ENCODE measurements at regions not wholly inside any gene's neighbourhood (a gene's known extent, or its start where the extent isn't known, plus 50 kb on each side); places are given as distances from the start of the nearest gene placed in this dataset.

DNA sequence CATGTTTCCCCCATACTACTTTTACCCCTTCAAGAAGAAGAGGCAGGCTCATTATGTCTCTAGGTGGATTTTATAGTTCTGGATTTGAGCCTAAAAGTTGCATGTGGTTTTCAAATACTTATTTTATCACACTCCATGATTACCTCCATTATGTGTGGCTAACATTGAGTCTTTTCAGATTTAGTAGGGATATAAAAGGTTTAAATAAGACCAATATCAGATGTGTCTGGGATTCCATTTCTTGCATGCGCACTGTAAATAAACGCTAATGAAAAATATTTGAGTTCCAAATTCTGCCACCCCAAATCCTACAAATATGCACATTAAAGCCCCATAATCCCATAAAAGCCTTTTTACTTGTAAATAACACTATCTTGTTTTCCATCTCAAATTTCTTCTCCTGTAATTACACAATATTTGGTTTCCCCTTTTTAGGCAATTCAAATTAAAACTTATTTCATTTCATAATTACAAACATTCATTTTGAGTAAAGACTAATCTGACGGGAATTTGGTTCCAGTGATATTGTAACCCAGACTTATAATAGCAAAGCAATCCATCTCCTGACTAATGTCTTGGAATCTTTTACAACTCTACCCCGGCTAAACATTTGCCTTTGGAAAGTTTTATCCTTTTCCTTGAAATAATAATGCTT is 600.0 kb downstream of the SLC4A3 start (continued):
- TF ChIP-seq NR3C1 (CRISPR knock-in tag; conservative IDR thresholded peaks at IDR 0.05; ENCODE audit: low read depth) = no peak

DNA sequence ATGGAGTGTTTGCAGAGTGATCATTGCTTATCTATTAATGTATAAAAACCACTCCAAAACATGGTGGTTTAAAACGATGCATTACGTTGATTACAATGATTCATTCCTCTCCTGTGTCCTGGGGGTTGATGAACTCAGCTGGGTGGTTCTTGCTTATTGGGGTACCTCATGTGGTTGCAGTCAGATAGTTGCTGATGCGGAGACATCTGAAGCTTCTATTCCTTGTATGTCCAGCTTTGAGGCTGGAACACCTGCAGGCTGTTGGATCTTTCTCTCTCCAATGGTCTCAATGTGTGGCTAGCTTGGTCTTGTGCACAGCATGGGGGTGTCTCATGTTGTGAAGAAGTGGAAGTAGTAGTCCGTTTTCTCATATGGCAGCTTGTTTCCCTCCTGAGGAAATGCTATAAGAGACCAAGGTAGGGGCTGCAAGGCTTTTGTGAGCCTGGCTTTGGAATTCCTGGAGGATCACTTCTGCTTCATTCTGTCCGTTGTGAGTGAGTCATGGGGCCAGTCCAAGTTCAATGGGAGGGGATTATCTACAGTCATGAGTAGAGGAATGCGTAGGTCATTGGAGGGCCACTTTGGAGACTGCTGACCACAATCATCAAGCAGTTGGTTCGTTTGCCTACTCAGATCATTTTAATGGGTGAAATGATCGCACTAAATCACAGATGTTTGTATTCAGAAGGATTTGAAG is 601.0 kb downstream of the SLC4A3 start:
- Mint-ChIP-seq H3K4me1 (peaks cover 8% of the 10 kb centered on the region), H3K9me3 (no peaks in the 10 kb centered on the region), H3K36me3 (no peaks in the 10 kb centered on the region), H3K4me3 (no peak overlapping the region), H3K27ac (no peak overlapping the region), H3K27me3 (ENCODE audit: low read depth) (no peaks in the 10 kb centered on the region; the same call in 1 of the 2 replicates)
- DNase-seq (ENCODE audit: low spot score) = no peak
- ChIA-PET CTCF (interaction anchor here (1.6 kb wide), 1 partner anchor 74 kb away, joined by 3 read pairs; no protein-coding TSS in a partner anchor), POLR2A (interaction anchor here (0.9 kb wide), 1 partner anchor 264 kb away, joined by 3 read pairs; no protein-coding TSS in a partner anchor)
- TF ChIP-seq SOX15 (CRISPR knock-in tag; IDR thresholded peaks at IDR 0.05) = no peak
- TF ChIP-seq CREM (CRISPR knock-in tag; IDR thresholded peaks at IDR 0.05) = no peak
- ATAC-seq = peak; percentile 58; the same call in 1 of the 2 replicates

DNA sequence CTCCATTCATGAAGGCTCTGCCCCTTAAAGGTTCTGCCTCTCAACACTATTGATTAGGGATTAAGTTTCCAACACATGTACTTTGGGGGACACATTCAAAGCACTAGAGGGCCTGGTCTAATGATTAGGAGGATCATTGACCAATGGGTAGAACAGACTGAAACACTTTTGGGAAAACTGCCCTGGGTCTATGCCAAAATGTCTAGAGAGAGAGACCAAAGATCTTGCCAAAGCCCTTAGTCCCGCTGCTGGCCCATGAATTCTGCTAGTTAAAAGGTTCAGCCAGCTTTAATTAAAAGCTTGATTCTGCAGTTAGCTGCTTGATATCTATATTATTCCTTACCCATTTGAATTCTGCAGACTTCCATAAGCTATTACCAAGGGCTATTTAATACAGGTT is 613.2 kb downstream of the SLC4A3 start:
- ChIA-PET CTCF (no interaction called here), POLR2A (no interaction called here)
- TF ChIP-seq, protein P1, sequence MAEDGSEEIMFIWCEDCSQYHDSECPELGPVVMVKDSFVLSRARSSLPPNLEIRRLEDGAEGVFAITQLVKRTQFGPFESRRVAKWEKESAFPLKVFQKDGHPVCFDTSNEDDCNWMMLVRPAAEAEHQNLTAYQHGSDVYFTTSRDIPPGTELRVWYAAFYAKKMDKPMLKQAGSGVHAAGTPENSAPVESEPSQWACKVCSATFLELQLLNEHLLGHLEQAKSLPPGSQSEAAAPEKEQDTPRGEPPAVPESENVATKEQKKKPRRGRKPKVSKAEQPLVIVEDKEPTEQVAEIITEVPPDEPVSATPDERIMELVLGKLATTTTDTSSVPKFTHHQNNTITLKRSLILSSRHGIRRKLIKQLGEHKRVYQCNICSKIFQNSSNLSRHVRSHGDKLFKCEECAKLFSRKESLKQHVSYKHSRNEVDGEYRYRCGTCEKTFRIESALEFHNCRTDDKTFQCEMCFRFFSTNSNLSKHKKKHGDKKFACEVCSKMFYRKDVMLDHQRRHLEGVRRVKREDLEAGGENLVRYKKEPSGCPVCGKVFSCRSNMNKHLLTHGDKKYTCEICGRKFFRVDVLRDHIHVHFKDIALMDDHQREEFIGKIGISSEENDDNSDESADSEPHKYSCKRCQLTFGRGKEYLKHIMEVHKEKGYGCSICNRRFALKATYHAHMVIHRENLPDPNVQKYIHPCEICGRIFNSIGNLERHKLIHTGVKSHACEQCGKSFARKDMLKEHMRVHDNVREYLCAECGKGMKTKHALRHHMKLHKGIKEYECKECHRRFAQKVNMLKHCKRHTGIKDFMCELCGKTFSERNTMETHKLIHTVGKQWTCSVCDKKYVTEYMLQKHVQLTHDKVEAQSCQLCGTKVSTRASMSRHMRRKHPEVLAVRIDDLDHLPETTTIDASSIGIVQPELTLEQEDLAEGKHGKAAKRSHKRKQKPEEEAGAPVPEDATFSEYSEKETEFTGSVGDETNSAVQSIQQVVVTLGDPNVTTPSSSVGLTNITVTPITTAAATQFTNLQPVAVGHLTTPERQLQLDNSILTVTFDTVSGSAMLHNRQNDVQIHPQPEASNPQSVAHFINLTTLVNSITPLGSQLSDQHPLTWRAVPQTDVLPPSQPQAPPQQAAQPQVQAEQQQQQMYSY (CRISPR knock-in tag; IDR thresholded peaks at IDR 0.05) = no peak
- TF ChIP-seq PRRX2 (CRISPR knock-in tag; IDR thresholded peaks at IDR 0.05) = no peak
- TF ChIP-seq, protein P2, sequence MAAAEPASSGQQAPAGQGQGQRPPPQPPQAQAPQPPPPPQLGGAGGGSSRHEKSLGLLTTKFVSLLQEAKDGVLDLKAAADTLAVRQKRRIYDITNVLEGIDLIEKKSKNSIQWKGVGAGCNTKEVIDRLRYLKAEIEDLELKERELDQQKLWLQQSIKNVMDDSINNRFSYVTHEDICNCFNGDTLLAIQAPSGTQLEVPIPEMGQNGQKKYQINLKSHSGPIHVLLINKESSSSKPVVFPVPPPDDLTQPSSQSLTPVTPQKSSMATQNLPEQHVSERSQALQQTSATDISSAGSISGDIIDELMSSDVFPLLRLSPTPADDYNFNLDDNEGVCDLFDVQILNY (CRISPR knock-in tag; IDR thresholded peaks at IDR 0.05) = no peak
- TF ChIP-seq, protein P3, sequence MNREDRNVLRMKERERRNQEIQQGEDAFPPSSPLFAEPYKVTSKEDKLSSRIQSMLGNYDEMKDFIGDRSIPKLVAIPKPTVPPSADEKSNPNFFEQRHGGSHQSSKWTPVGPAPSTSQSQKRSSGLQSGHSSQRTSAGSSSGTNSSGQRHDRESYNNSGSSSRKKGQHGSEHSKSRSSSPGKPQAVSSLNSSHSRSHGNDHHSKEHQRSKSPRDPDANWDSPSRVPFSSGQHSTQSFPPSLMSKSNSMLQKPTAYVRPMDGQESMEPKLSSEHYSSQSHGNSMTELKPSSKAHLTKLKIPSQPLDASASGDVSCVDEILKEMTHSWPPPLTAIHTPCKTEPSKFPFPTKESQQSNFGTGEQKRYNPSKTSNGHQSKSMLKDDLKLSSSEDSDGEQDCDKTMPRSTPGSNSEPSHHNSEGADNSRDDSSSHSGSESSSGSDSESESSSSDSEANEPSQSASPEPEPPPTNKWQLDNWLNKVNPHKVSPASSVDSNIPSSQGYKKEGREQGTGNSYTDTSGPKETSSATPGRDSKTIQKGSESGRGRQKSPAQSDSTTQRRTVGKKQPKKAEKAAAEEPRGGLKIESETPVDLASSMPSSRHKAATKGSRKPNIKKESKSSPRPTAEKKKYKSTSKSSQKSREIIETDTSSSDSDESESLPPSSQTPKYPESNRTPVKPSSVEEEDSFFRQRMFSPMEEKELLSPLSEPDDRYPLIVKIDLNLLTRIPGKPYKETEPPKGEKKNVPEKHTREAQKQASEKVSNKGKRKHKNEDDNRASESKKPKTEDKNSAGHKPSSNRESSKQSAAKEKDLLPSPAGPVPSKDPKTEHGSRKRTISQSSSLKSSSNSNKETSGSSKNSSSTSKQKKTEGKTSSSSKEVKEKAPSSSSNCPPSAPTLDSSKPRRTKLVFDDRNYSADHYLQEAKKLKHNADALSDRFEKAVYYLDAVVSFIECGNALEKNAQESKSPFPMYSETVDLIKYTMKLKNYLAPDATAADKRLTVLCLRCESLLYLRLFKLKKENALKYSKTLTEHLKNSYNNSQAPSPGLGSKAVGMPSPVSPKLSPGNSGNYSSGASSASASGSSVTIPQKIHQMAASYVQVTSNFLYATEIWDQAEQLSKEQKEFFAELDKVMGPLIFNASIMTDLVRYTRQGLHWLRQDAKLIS (CRISPR knock-in tag; IDR thresholded peaks at IDR 0.05; ENCODE audit: borderline replicate concordance) = no peak
- ATAC-seq (no peak), DNase-seq (ENCODE audit: low spot score) (no peak)
- Mint-ChIP-seq H3K36me3 (no peaks in the 10 kb centered on the region), H3K27ac (no peak overlapping the region), H3K9me3 (peaks cover 3% of the 10 kb centered on the region; the same call in 1 of the 2 replicates), H3K4me3 (no peak overlapping the region), H3K27me3 (ENCODE audit: low read depth) (no peaks in the 10 kb centered on the region), H3K4me1 (peaks cover 5% of the 10 kb centered on the region)

DNA sequence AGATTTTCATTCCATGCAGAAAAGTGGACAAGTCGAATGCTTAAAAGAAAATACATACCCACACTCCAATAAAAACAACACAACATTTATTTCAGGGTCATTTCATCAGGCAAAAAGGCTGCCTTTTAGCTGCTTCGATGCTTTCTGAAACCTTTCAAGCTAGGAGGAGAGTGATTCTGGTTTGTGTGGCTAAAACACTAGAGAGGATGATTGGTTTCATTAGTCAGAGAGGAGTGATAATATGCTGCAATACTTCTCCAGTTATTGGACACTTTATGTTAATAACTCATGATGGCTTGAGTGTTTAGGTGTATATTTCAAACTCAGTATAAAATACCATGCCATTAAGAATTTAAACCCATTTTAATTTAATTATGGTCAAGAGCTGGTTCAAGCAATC is 614.0 kb downstream of the SLC4A3 start:
- ChIA-PET POLR2A (no interaction called here), CTCF (no interaction called here)
- DNase-seq (ENCODE audit: low spot score) (no peak), ATAC-seq (no peak)
- no peaks in the 10 kb centered on the region for H3K36me3 Mint-ChIP-seq
- H3K4me3 Mint-ChIP-seq = no peak overlapping the region
- H3K9me3 Mint-ChIP-seq = peaks cover 3% of the 10 kb centered on the region; the same call in 1 of the 2 replicates
- peaks cover 5% of the 10 kb centered on the region for H3K4me1 Mint-ChIP-seq
- H3K27ac Mint-ChIP-seq = no peak overlapping the region
- H3K27me3 Mint-ChIP-seq (ENCODE audit: low read depth) = no peaks in the 10 kb centered on the region
- TF ChIP-seq, protein P4, sequence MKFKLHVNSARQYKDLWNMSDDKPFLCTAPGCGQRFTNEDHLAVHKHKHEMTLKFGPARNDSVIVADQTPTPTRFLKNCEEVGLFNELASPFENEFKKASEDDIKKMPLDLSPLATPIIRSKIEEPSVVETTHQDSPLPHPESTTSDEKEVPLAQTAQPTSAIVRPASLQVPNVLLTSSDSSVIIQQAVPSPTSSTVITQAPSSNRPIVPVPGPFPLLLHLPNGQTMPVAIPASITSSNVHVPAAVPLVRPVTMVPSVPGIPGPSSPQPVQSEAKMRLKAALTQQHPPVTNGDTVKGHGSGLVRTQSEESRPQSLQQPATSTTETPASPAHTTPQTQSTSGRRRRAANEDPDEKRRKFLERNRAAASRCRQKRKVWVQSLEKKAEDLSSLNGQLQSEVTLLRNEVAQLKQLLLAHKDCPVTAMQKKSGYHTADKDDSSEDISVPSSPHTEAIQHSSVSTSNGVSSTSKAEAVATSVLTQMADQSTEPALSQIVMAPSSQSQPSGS (CRISPR knock-in tag; IDR thresholded peaks at IDR 0.05; ENCODE audit: borderline replicate concordance, low read depth) = no peak
- TF ChIP-seq ZNF416 (CRISPR knock-in tag; IDR thresholded peaks at IDR 0.05) = no peak
- TF ChIP-seq KAT7 (CRISPR knock-in tag; IDR thresholded peaks at IDR 0.05; ENCODE audit: borderline replicate concordance) = no peak
- TF ChIP-seq, protein P5, sequence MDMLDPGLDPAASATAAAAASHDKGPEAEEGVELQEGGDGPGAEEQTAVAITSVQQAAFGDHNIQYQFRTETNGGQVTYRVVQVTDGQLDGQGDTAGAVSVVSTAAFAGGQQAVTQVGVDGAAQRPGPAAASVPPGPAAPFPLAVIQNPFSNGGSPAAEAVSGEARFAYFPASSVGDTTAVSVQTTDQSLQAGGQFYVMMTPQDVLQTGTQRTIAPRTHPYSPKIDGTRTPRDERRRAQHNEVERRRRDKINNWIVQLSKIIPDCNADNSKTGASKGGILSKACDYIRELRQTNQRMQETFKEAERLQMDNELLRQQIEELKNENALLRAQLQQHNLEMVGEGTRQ (CRISPR knock-in tag; IDR thresholded peaks at IDR 0.05) = no peak
- TF ChIP-seq SMAD4 (CRISPR knock-in tag; IDR thresholded peaks at IDR 0.05) = no peak
- TF ChIP-seq, protein P6, sequence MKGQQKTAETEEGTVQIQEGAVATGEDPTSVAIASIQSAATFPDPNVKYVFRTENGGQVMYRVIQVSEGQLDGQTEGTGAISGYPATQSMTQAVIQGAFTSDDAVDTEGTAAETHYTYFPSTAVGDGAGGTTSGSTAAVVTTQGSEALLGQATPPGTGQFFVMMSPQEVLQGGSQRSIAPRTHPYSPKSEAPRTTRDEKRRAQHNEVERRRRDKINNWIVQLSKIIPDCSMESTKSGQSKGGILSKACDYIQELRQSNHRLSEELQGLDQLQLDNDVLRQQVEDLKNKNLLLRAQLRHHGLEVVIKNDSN (CRISPR knock-in tag; IDR thresholded peaks at IDR 0.05) = no peak

All from WTC11 (cell line).